ENCODE measurements at regions not wholly inside any gene's neighbourhood (a gene's known extent, or its start where the extent isn't known, plus 50 kb on each side); places are given as distances from the start of the nearest gene placed in this dataset.

- H3K4me3 ChIP-seq (ENCODE audit: low read depth, low read length), result no peak overlapping the region
- TF ChIP-seq, protein P1, sequence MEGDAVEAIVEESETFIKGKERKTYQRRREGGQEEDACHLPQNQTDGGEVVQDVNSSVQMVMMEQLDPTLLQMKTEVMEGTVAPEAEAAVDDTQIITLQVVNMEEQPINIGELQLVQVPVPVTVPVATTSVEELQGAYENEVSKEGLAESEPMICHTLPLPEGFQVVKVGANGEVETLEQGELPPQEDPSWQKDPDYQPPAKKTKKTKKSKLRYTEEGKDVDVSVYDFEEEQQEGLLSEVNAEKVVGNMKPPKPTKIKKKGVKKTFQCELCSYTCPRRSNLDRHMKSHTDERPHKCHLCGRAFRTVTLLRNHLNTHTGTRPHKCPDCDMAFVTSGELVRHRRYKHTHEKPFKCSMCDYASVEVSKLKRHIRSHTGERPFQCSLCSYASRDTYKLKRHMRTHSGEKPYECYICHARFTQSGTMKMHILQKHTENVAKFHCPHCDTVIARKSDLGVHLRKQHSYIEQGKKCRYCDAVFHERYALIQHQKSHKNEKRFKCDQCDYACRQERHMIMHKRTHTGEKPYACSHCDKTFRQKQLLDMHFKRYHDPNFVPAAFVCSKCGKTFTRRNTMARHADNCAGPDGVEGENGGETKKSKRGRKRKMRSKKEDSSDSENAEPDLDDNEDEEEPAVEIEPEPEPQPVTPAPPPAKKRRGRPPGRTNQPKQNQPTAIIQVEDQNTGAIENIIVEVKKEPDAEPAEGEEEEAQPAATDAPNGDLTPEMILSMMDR (conservative IDR thresholded peaks at IDR 0.05; ENCODE audit: low read depth, low read length), result no peak
- DNase-seq (ENCODE audit: low read depth), result no peak
Observed at GRCh38 chrX:99192421-99192820, 1217.7 kb downstream of the PCDH19 start.

GRCh38 chrX:99184153-99184552, 1225.9 kb downstream of the PCDH19 start:
- H3K4me3 ChIP-seq (ENCODE audit: low read depth, low read length), result no peak overlapping the region
- TF ChIP-seq, protein P1 (conservative IDR thresholded peaks at IDR 0.05; ENCODE audit: low read depth, low read length), result no peak
- no peak for DNase-seq (ENCODE audit: low read depth)

DNA sequence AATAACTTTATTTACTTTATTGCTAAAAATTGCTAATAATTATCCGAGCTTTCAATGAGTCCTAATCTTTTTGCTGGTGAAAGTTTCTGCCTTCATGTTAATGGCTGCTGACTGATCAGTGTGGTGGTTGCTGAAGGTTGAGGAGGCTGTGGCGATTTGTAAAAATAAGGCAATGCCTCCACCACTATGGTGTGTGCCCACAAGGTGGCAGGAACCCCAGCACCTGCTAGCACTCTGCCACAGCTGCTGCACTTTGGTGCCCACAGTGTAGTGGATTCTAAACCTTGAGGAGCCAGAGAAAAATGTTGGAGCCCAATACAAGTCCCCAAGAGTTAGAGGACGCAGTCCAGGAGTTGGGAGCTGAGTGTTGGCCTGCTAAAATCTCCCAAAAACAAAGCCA, 1237.1 kb downstream of the PCDH19 start:
- TF ChIP-seq, protein P1 (conservative IDR thresholded peaks at IDR 0.05; ENCODE audit: low read depth, low read length), result no peak
- DNase-seq (ENCODE audit: low read depth), result no peak
- H3K4me3 ChIP-seq (ENCODE audit: low read depth, low read length), result no peak overlapping the region

DNA sequence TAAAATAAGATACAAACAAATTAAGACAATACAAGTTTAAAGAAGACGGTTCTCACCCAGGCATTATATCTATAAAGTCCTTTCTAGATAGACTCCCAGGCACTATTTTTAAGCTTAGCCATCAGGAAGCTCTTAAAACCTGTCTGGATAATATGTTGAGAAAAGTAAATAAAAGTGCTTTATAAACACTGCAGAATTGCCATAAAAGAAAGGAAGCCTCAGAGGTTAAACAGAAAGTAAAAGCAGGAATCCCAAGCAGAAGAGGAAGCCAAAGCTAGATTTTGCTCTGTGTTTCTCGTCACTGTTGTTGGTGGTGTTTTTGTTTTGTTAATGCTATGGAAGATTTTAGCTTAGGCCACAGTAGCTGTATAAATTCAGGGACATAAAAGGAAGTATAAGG, 1267.3 kb downstream of the PCDH19 start:
- TF ChIP-seq, protein P1 (conservative IDR thresholded peaks at IDR 0.05; ENCODE audit: low read depth, low read length), result no peak
- DNase-seq (ENCODE audit: low read depth), result no peak
- H3K4me3 ChIP-seq (ENCODE audit: low read depth, low read length), result no peak overlapping the region

- H3K4me3 ChIP-seq (ENCODE audit: low read depth, low read length), result no peak overlapping the region
- no peak for DNase-seq (ENCODE audit: low read depth)
- TF ChIP-seq, protein P1 (conservative IDR thresholded peaks at IDR 0.05; ENCODE audit: low read depth, low read length), result no peak
Observed at GRCh38 chrX:99137488-99137887, 1272.6 kb downstream of the PCDH19 start.

DNA sequence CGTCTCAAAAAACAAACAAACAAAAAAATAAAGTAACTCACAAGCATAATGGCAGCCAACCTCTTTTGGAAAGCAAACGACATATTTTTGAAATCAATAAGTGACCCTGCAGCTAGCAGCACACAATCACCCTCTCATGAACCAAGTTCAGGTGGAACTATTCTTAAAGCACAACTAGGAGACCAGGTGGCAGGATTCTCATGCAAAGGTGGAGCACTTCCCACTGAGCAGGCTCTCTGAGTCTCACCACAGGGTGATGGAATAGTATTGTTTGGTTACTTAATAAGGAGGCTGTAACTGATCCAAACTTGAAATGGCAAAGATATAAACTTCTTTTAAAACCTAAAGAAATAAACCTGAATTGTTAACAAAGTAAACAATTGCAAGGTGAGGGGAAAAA, 1293.1 kb downstream of the PCDH19 start:
- no peak for DNase-seq (ENCODE audit: low read depth)
- TF ChIP-seq, protein P1 (conservative IDR thresholded peaks at IDR 0.05; ENCODE audit: low read depth, low read length), result no peak
- H3K4me3 ChIP-seq (ENCODE audit: low read depth, low read length), result no peak overlapping the region

DNA sequence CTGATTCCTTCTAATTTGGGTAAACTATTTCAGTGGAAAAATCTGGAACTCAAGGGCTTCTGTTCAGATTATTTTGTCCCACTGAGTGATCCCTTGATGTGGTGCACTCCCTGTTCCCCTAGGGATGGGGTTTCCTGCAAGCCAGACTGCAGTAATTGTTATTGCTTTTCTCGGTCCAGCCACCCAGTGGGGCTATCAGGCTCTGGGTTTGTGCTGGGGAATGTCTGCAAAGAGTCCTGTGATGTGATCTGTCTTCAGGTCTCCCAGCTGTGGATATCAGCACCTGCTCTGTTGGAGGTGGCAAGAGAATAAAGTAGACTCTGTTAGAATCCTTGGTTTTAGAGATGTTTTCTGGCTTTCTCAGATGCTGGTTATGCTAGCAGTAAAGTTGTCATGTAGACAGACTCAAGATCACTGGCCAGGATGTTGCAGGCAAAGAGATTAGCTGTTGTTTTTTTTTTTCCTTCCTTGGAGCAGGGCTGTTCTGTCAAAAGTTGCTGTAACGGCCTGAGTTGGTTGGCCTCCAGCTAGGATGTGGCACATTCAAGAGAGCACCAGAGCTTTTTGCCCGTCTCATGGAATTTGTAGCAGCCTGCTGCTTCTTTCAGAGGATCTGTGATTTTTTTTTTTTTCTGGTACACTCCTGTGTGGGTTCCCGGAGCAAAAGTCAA, 1314.0 kb downstream of the PCDH19 start:
- DNase-seq (ENCODE audit: low read depth), result no peak
- H3K4me3 ChIP-seq (ENCODE audit: low read depth, low read length), result no peak overlapping the region
- TF ChIP-seq, protein P1 (conservative IDR thresholded peaks at IDR 0.05; ENCODE audit: low read depth, low read length), result no peak
